SH-SY5Y (cell line): ENCODE measurements at regions not wholly inside any gene's neighbourhood (a gene's known extent, or its start where the extent isn't known, plus 50 kb on each side); places are given as distances from the start of the nearest gene placed in this dataset.

Experiments used
- GATA2 ChIP-seq: IDR thresholded peaks from 2 replicates; pipeline ENCODE4 v1.6.1; 2011; ENCODE audit warnings: mild to moderate bottlenecking, low read depth, low read length
- GATA3 ChIP-seq: IDR thresholded peaks from 2 replicates; pipeline ENCODE4 v1.6.1; 2011; ENCODE audit warnings: low read depth, mild to moderate bottlenecking, low read length, moderate library complexity

DNA sequence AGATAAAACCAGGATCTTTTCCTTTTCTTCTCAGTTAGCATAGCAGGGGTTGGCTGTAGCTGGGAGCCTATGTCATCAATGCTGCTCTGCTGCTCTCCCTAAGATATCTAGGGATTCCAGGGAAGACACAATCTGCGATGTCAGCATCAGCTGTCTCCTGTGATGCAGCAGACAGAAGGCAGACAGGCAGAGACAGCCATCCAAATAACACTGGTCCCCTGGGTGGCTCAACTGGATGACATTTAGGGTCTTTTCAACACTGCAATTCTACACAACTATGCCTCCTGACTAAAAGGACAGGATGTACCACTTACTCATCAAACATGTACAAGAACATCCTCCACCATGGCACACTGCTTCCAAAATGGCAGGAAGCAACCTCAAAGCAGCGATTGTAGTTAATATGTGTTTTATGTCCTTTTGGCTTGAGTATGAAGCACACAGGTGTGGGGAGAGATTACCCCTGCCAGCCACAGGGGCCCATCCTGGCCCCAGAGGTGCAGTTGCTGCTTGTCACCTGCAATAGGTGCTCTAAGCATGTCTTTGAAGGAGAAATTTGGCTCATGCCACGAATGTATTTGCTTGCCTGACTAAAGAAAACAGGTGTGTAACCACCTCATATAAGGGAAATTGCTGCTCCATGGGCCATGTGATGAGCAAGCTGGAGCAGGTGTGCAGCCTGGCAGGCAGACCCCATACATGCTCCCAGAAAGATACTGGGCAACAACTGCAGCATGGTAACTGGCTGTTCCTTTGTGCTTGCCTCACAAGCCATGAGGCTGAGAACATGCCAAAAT is 357.8 kb downstream of the VPS13C start:
- TF ChIP-seq GATA2: no peak
- no peak for TF ChIP-seq GATA3
